ENCODE measurements at regions not wholly inside any gene's neighbourhood (a gene's known extent, or its start where the extent isn't known, plus 50 kb on each side); places are given as distances from the start of the nearest gene placed in this dataset.

GRCh38 chr18:75783566-75784281 is 356.2 kb upstream of the SMIM21 start:
- no peaks in the 10 kb centered on the region for H3K27me3 ChIP-seq (ENCODE audit: insufficient read depth, low read length)
- WGBS = 92% methylated on average over 14 of the region's 14 CpGs
- peaks cover 6% of the 10 kb centered on the region; the same call in 1 of the 2 replicates for H3K4me1 ChIP-seq (ENCODE audit: insufficient read depth, low read length)
- H3K9me3 ChIP-seq (ENCODE audit: insufficient read depth, low read depth, low read length) = no peaks in the 10 kb centered on the region
- no peak overlapping the region for H3K4me3 ChIP-seq (ENCODE audit: low read length)
- no peak overlapping the region for H3K27ac ChIP-seq (ENCODE audit: low read depth, low read length)
- no peak overlapping the region for H3K9ac ChIP-seq (ENCODE audit: low read depth, low read length)
- no peaks in the 10 kb centered on the region for H3K36me3 ChIP-seq (ENCODE audit: insufficient read depth, low read length)

- no peaks in the 10 kb centered on the region for H3K36me3 ChIP-seq (ENCODE audit: insufficient read depth, low read length)
- 97% methylated on average over 11 of the region's 11 CpGs for WGBS
- no peaks in the 10 kb centered on the region for H3K27me3 ChIP-seq (ENCODE audit: insufficient read depth, low read length)
- no peaks in the 10 kb centered on the region for H3K9me3 ChIP-seq (ENCODE audit: insufficient read depth, low read depth, low read length)
- H3K27ac ChIP-seq (ENCODE audit: low read depth, low read length) = no peak overlapping the region
- H3K9ac ChIP-seq (ENCODE audit: low read depth, low read length) = no peak overlapping the region
- peaks cover 6% of the 10 kb centered on the region; the same call in 1 of the 2 replicates for H3K4me1 ChIP-seq (ENCODE audit: insufficient read depth, low read length)
- no peak overlapping the region for H3K4me3 ChIP-seq (ENCODE audit: low read length)
These were observed 355.3 kb upstream of the SMIM21 start for GRCh38 chr18:75782826-75783225.

GRCh38 chr18:75782204-75782603 is 354.7 kb upstream of the SMIM21 start:
- H3K4me1 ChIP-seq (ENCODE audit: insufficient read depth, low read length) = peaks cover 6% of the 10 kb centered on the region; the same call in 1 of the 2 replicates
- no peaks in the 10 kb centered on the region for H3K27me3 ChIP-seq (ENCODE audit: insufficient read depth, low read length)
- H3K36me3 ChIP-seq (ENCODE audit: insufficient read depth, low read length) = no peaks in the 10 kb centered on the region
- 91% methylated on average over 3 of the region's 4 CpGs for WGBS
- no peaks in the 10 kb centered on the region for H3K9me3 ChIP-seq (ENCODE audit: insufficient read depth, low read depth, low read length)
- no peak overlapping the region for H3K27ac ChIP-seq (ENCODE audit: low read depth, low read length)
- no peak overlapping the region for H3K4me3 ChIP-seq (ENCODE audit: low read length)
- no peak overlapping the region for H3K9ac ChIP-seq (ENCODE audit: low read depth, low read length)

- Histone ChIP-seq H3K9me3 (ENCODE audit: insufficient read depth, low read depth, low read length) (no peaks in the 10 kb centered on the region), H3K4me1 (ENCODE audit: insufficient read depth, low read length) (peaks cover 6% of the 10 kb centered on the region; the same call in 1 of the 2 replicates), H3K36me3 (ENCODE audit: insufficient read depth, low read length) (no peaks in the 10 kb centered on the region), H3K27me3 (ENCODE audit: insufficient read depth, low read length) (no peaks in the 10 kb centered on the region), H3K27ac (ENCODE audit: low read depth, low read length) (no peak overlapping the region), H3K9ac (ENCODE audit: low read depth, low read length) (no peak overlapping the region), H3K4me3 (ENCODE audit: low read length) (no peak overlapping the region)
- WGBS = 88% methylated on average over 2 of the region's 3 CpGs
These were observed 352.4 kb upstream of the SMIM21 start for GRCh38 chr18:75779910-75780309.

- WGBS = 87% methylated on average over 4 of the region's 4 CpGs
- Histone ChIP-seq H3K9me3 (ENCODE audit: insufficient read depth, low read depth, low read length) (no peaks in the 10 kb centered on the region), H3K36me3 (ENCODE audit: insufficient read depth, low read length) (no peaks in the 10 kb centered on the region)
These were observed 351.9 kb upstream of the SMIM21 start for GRCh38 chr18:75779450-75779849.

GRCh38 chr18:75777630-75778029 is 350.1 kb upstream of the SMIM21 start:
- Histone ChIP-seq H3K9me3 (ENCODE audit: insufficient read depth, low read depth, low read length) (no peaks in the 10 kb centered on the region), H3K27ac (ENCODE audit: low read depth, low read length) (no peak overlapping the region), H3K9ac (ENCODE audit: low read depth, low read length) (no peak overlapping the region), H3K4me1 (ENCODE audit: insufficient read depth, low read length) (no peaks in the 10 kb centered on the region), H3K36me3 (ENCODE audit: insufficient read depth, low read length) (no peaks in the 10 kb centered on the region), H3K4me3 (ENCODE audit: low read length) (no peak overlapping the region), H3K27me3 (ENCODE audit: insufficient read depth, low read length) (no peaks in the 10 kb centered on the region)
- 87% methylated on average over 6 of the region's 6 CpGs for WGBS

More at GRCh38 chr18:75779450-75779849, 351.9 kb upstream of the SMIM21 start:
- Histone ChIP-seq H3K27me3 (ENCODE audit: insufficient read depth, low read length) (no peaks in the 10 kb centered on the region), H3K9ac (ENCODE audit: low read depth, low read length) (no peak overlapping the region), H3K27ac (ENCODE audit: low read depth, low read length) (no peak overlapping the region), H3K4me3 (ENCODE audit: low read length) (no peak overlapping the region), H3K4me1 (ENCODE audit: insufficient read depth, low read length) (peaks cover 6% of the 10 kb centered on the region; the same call in 1 of the 2 replicates)

- 50% methylated on average over 2 of the region's 2 CpGs for WGBS
- Histone ChIP-seq H3K4me3 (ENCODE audit: low read length) (no peak overlapping the region), H3K36me3 (ENCODE audit: insufficient read depth, low read length) (no peaks in the 10 kb centered on the region), H3K27ac (ENCODE audit: low read depth, low read length) (no peak overlapping the region), H3K4me1 (ENCODE audit: insufficient read depth, low read length) (no peaks in the 10 kb centered on the region), H3K9ac (ENCODE audit: low read depth, low read length) (no peak overlapping the region), H3K9me3 (ENCODE audit: insufficient read depth, low read depth, low read length) (no peaks in the 10 kb centered on the region), H3K27me3 (ENCODE audit: insufficient read depth, low read length) (no peaks in the 10 kb centered on the region)
These were observed 347.6 kb upstream of the SMIM21 start for GRCh38 chr18:75775121-75775520.

- WGBS = 89% methylated on average over 3 of the region's 3 CpGs
- Histone ChIP-seq H3K9me3 (ENCODE audit: insufficient read depth, low read depth, low read length) (no peaks in the 10 kb centered on the region), H3K27me3 (ENCODE audit: insufficient read depth, low read length) (no peaks in the 10 kb centered on the region), H3K36me3 (ENCODE audit: insufficient read depth, low read length) (no peaks in the 10 kb centered on the region), H3K27ac (ENCODE audit: low read depth, low read length) (no peak overlapping the region), H3K9ac (ENCODE audit: low read depth, low read length) (no peak overlapping the region), H3K4me1 (ENCODE audit: insufficient read depth, low read length) (no peaks in the 10 kb centered on the region), H3K4me3 (ENCODE audit: low read length) (no peak overlapping the region)
These were observed 346.1 kb upstream of the SMIM21 start for GRCh38 chr18:75773618-75774017.

GRCh38 chr18:75762758-75763157 is 335.3 kb upstream of the SMIM21 start:
- no peak overlapping the region for H3K27ac ChIP-seq (ENCODE audit: low read depth, low read length)
- no peaks in the 10 kb centered on the region for H3K27me3 ChIP-seq (ENCODE audit: insufficient read depth, low read length)
- no peak overlapping the region for H3K4me3 ChIP-seq (ENCODE audit: low read length)
- H3K4me1 ChIP-seq (ENCODE audit: insufficient read depth, low read length) = no peaks in the 10 kb centered on the region
- 93% methylated on average over 2 of the region's 2 CpGs for WGBS
- H3K9ac ChIP-seq (ENCODE audit: low read depth, low read length) = no peak overlapping the region
- no peaks in the 10 kb centered on the region for H3K9me3 ChIP-seq (ENCODE audit: insufficient read depth, low read depth, low read length)
- no peaks in the 10 kb centered on the region for H3K36me3 ChIP-seq (ENCODE audit: insufficient read depth, low read length)

- Histone ChIP-seq H3K9me3 (ENCODE audit: insufficient read depth, low read depth, low read length) (no peaks in the 10 kb centered on the region), H3K9ac (ENCODE audit: low read depth, low read length) (no peak overlapping the region), H3K36me3 (ENCODE audit: insufficient read depth, low read length) (no peaks in the 10 kb centered on the region), H3K4me1 (ENCODE audit: insufficient read depth, low read length) (no peaks in the 10 kb centered on the region), H3K27me3 (ENCODE audit: insufficient read depth, low read length) (no peaks in the 10 kb centered on the region), H3K4me3 (ENCODE audit: low read length) (no peak overlapping the region), H3K27ac (ENCODE audit: low read depth, low read length) (no peak overlapping the region)
- no CpG with 5 or more reads among the region's 1 CpG for WGBS
These were observed 332.7 kb upstream of the SMIM21 start for GRCh38 chr18:75760208-75760607.

GRCh38 chr18:75757951-75758350 is 330.4 kb upstream of the SMIM21 start:
- Histone ChIP-seq H3K9ac (ENCODE audit: low read depth, low read length) (no peak overlapping the region), H3K4me3 (ENCODE audit: low read length) (no peak overlapping the region), H3K9me3 (ENCODE audit: insufficient read depth, low read depth, low read length) (no peaks in the 10 kb centered on the region), H3K27me3 (ENCODE audit: insufficient read depth, low read length) (no peaks in the 10 kb centered on the region), H3K27ac (ENCODE audit: low read depth, low read length) (no peak overlapping the region), H3K36me3 (ENCODE audit: insufficient read depth, low read length) (no peaks in the 10 kb centered on the region), H3K4me1 (ENCODE audit: insufficient read depth, low read length) (no peaks in the 10 kb centered on the region)
- 68% methylated on average over 7 of the region's 7 CpGs for WGBS

- no peak overlapping the region for H3K27ac ChIP-seq (ENCODE audit: low read depth, low read length)
- no peak overlapping the region for H3K4me3 ChIP-seq (ENCODE audit: low read length)
- WGBS = 95% methylated on average over 3 of the region's 3 CpGs
- no peak overlapping the region for H3K9ac ChIP-seq (ENCODE audit: low read depth, low read length)
- H3K27me3 ChIP-seq (ENCODE audit: insufficient read depth, low read length) = no peaks in the 10 kb centered on the region
- no peaks in the 10 kb centered on the region for H3K9me3 ChIP-seq (ENCODE audit: insufficient read depth, low read depth, low read length)
- H3K36me3 ChIP-seq (ENCODE audit: insufficient read depth, low read length) = no peaks in the 10 kb centered on the region
- H3K4me1 ChIP-seq (ENCODE audit: insufficient read depth, low read length) = no peaks in the 10 kb centered on the region
These were observed 326.9 kb upstream of the SMIM21 start for GRCh38 chr18:75754433-75754832.
